CD4-positive, alpha-beta T cell (primary cell): ENCODE measurements at regions not wholly inside any gene's neighbourhood (a gene's known extent, or its start where the extent isn't known, plus 50 kb on each side); places are given as distances from the start of the nearest gene placed in this dataset.

Experiments
- ATAC-seq: fragments of 200-7000 bp; cut with Tn5 transposase; one replicate; pipeline ENCODE4 v1.10.0; 2022; ENCODE audit warnings: mild to moderate bottlenecking; ENCODE audit not compliant: poor library complexity
- CTCF ChIA-PET: fragments of 350-600 bp; sonication (Branson Sonifier 250); formaldehyde crosslinking; loops from one replicate; lab custom pipeline; 2021; ENCODE audit warnings: antibody characterized with exemption, inconsistent platforms; lab: Charles Lee
- POLR2A ChIA-PET: fragments of 350-600 bp; sonication (Branson Sonifier 250); formaldehyde crosslinking; loops from one replicate; lab custom pipeline; 2021; ENCODE audit warnings: antibody characterized with exemption, inconsistent platforms; lab: Charles Lee
- DNase-seq, 14 experiments: peaks; one replicate each; pipeline ENCODE4 v3.0.0-alpha.2; 2013 to 2020; ENCODE audit warnings: mixed read lengths in 2 of 14
- H3K27ac ChIP-seq, 2 donors: one replicate each; pipeline versions ENCODE4 v1.5.1 to v1.7.0; 2013; ENCODE audit warnings: low read length in 2 of 2, low read depth in 1 of 2, mild to moderate bottlenecking in 1 of 2
- H3K27me3 ChIP-seq, 2 experiments: 1 replicate in 1 of 2; 2 replicates in 1 of 2; pipeline versions ENCODE4 v1.6.1 to v1.7.0; 2013; ENCODE audit warnings: low read length in 2 of 2, control low read depth in 1 of 2, mild to moderate bottlenecking in 1 of 2, moderate library complexity in 1 of 2; ENCODE audit not compliant: insufficient read depth in 2 of 2, control insufficient read depth in 1 of 2
- H3K36me3 ChIP-seq: one replicate; pipeline ENCODE4 v1.6.1; 2013; ENCODE audit warnings: low read length, control low read depth; ENCODE audit not compliant: insufficient read depth
- H3K4me1 ChIP-seq: one replicate; pipeline ENCODE4 v1.6.1; 2013; ENCODE audit warnings: low read length, control low read depth; ENCODE audit not compliant: insufficient read depth
- H3K4me3 ChIP-seq: one replicate; pipeline ENCODE4 v1.5.1; 2013; ENCODE audit warnings: mild to moderate bottlenecking, low read length, moderate library complexity
- H3K9me3 ChIP-seq, 2 experiments: 1 replicate in 1 of 2; 2 replicates in 1 of 2; pipeline versions ENCODE4 v1.6.1 to v1.7.0; 2013; ENCODE audit warnings: low read length in 2 of 2, mild to moderate bottlenecking in 2 of 2, control low read depth in 1 of 2, moderate library complexity in 1 of 2; ENCODE audit not compliant: control insufficient read depth in 1 of 2, insufficient read depth in 1 of 2
- H3K27ac Mint-ChIP-seq: one replicate; pipeline ENCODE4 v1.8.0; 2020; ENCODE audit warnings: mixed read lengths
- H3K27me3 Mint-ChIP-seq: one replicate; pipeline ENCODE4 v1.8.0; 2021; ENCODE audit warnings: mixed read lengths
- H3K36me3 Mint-ChIP-seq: one replicate; pipeline ENCODE4 v1.8.0; 2021; ENCODE audit warnings: low read depth, mixed read lengths
- H3K4me1 Mint-ChIP-seq: one replicate; pipeline ENCODE4 v1.8.0; 2021; ENCODE audit warnings: low read depth, mixed read lengths
- H3K4me3 Mint-ChIP-seq: one replicate; pipeline ENCODE4 v1.8.0; 2020; ENCODE audit warnings: mild to moderate bottlenecking, mixed read lengths
- H3K9me3 Mint-ChIP-seq: one replicate; pipeline ENCODE4 v1.8.0; 2020; ENCODE audit warnings: mixed read lengths
- CTCF ChIP-seq: fragments of 200-600 bp; IDR thresholded peaks from one replicate; pipeline ENCODE4 v1.8.0; 2022; ENCODE audit warnings: antibody characterized with exemption, mild to moderate bottlenecking
- intact Hi-C, 2 experiments: fragments of 100-400 bp; cut with DNase I in 1 of 2; cut with micrococcal nuclease in 1 of 2; formaldehyde crosslinking; loops; one replicate each; pipeline versions ENCODE4 v1.15.1 to v1.9.0; 2023 to 2025; cut with DNase I, micrococcal nuclease

- no peaks in the 10 kb centered on the region for H3K27me3 Mint-ChIP-seq
- Histone ChIP-seq H3K27me3 (no peaks in the 10 kb centered on the region), H3K4me3 (no peak overlapping the region), H3K9me3 (peaks cover 0 to 10% of the 10 kb centered on the region in 2 experiments), H3K4me1 (no peaks in the 10 kb centered on the region), H3K27ac (no peak overlapping the region), H3K36me3 (no peaks in the 10 kb centered on the region)
- ATAC-seq (no peak), DNase-seq (no peak)
- H3K27ac Mint-ChIP-seq, result no peak overlapping the region
- ChIA-PET CTCF (no interaction called here), POLR2A (no interaction called here)
- H3K36me3 Mint-ChIP-seq, result no peaks in the 10 kb centered on the region
- H3K9me3 Mint-ChIP-seq, result no peaks in the 10 kb centered on the region
- H3K4me1 Mint-ChIP-seq, result no peaks in the 10 kb centered on the region
- intact Hi-C loops, result no loop called here
- TF ChIP-seq CTCF, result no peak
- H3K4me3 Mint-ChIP-seq, result no peak overlapping the region
These were observed 122.3 kb upstream of the PTPRG start for GRCh38 chr3:61439122-61439458.

- H3K36me3 Mint-ChIP-seq, result no peaks in the 10 kb centered on the region
- Histone ChIP-seq H3K9me3 (no peaks in the 10 kb centered on the region), H3K27me3 (no peaks in the 10 kb centered on the region), H3K4me3 (no peak overlapping the region), H3K36me3 (no peaks in the 10 kb centered on the region), H3K27ac (no peak overlapping the region), H3K4me1 (no peaks in the 10 kb centered on the region)
- intact Hi-C loops, result no loop called here
- CTCF ChIA-PET, result no interaction called here
- H3K4me1 Mint-ChIP-seq, result no peaks in the 10 kb centered on the region
- POLR2A ChIA-PET, result no interaction called here
- H3K4me3 Mint-ChIP-seq, result no peak overlapping the region
- no peak for DNase-seq
- ATAC-seq, result no peak
- H3K27me3 Mint-ChIP-seq, result no peaks in the 10 kb centered on the region
- H3K9me3 Mint-ChIP-seq, result no peaks in the 10 kb centered on the region
- TF ChIP-seq CTCF, result no peak
- H3K27ac Mint-ChIP-seq, result no peak overlapping the region
These were observed 118.7 kb upstream of the PTPRG start for GRCh38 chr3:61442696-61443095.

GRCh38 chr3:61443886-61444285 is 117.5 kb upstream of the PTPRG start:
- Mint-ChIP-seq H3K27me3 (no peaks in the 10 kb centered on the region), H3K9me3 (no peaks in the 10 kb centered on the region), H3K27ac (no peak overlapping the region), H3K4me3 (no peak overlapping the region), H3K4me1 (no peaks in the 10 kb centered on the region), H3K36me3 (no peaks in the 10 kb centered on the region)
- no peak for ATAC-seq
- ChIA-PET CTCF (no interaction called here), POLR2A (no interaction called here)
- intact Hi-C loops, result no loop called here
- Histone ChIP-seq H3K4me1 (no peaks in the 10 kb centered on the region), H3K36me3 (no peaks in the 10 kb centered on the region), H3K27ac (no peak overlapping the region), H3K4me3 (no peak overlapping the region), H3K9me3 (no peaks in the 10 kb centered on the region), H3K27me3 (no peaks in the 10 kb centered on the region)
- TF ChIP-seq CTCF, result no peak
- no peak for DNase-seq
